Testis (tissue), 2 donors: ENCODE measurements at regions not wholly inside any gene's neighbourhood (a gene's known extent, or its start where the extent isn't known, plus 50 kb on each side); places are given as distances from the start of the nearest gene placed in this dataset.

Source experiments
- POLR2A ChIP-seq: fragments of 450-650 bp; IDR thresholded peaks from one replicate; pipeline ENCODE4 v1.6.1; 2017; ENCODE audit warnings: antibody characterized with exemption, mild to moderate bottlenecking, moderate library complexity
- TF ChIP-seq, protein P1 (sequence below), 3 experiments: fragments of 450-650 bp in 2 of 3; fragments of 200-600 bp in 1 of 3; sonication (generic) in 1 of 3; IDR thresholded peaks; one replicate each; pipeline ENCODE4 v1.5.1; 2016 to 2019; ENCODE audit warnings: antibody characterized with exemption in 3 of 3, mild to moderate bottlenecking in 2 of 3, moderate library complexity in 1 of 3

GRCh38 chr12:33277376-33277775 is 162.2 kb downstream of the SYT10 start:
- TF ChIP-seq, protein P1, sequence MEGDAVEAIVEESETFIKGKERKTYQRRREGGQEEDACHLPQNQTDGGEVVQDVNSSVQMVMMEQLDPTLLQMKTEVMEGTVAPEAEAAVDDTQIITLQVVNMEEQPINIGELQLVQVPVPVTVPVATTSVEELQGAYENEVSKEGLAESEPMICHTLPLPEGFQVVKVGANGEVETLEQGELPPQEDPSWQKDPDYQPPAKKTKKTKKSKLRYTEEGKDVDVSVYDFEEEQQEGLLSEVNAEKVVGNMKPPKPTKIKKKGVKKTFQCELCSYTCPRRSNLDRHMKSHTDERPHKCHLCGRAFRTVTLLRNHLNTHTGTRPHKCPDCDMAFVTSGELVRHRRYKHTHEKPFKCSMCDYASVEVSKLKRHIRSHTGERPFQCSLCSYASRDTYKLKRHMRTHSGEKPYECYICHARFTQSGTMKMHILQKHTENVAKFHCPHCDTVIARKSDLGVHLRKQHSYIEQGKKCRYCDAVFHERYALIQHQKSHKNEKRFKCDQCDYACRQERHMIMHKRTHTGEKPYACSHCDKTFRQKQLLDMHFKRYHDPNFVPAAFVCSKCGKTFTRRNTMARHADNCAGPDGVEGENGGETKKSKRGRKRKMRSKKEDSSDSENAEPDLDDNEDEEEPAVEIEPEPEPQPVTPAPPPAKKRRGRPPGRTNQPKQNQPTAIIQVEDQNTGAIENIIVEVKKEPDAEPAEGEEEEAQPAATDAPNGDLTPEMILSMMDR (IDR thresholded peaks at IDR 0.05), result no peak
- no peak for TF ChIP-seq POLR2A
